Colonic mucosa (tissue), 4 donors: ENCODE measurements at regions not wholly inside any gene's neighbourhood (a gene's known extent, or its start where the extent isn't known, plus 50 kb on each side); places are given as distances from the start of the nearest gene placed in this dataset.

Experiments used
- DNase-seq: peaks from one replicate; pipeline ENCODE4 v3.0.0-alpha.2; 2020
- H3K27ac ChIP-seq: fragments of 200-600 bp; one replicate; pipeline ENCODE4 v1.8.0; 2021
- H3K27me3 ChIP-seq: fragments of 200-600 bp; one replicate; pipeline ENCODE4 v1.8.0; 2021
- H3K36me3 ChIP-seq: fragments of 200-600 bp; one replicate; pipeline ENCODE4 v1.8.0; 2021
- H3K4me1 ChIP-seq: fragments of 200-600 bp; one replicate; pipeline ENCODE4 v1.8.0; 2021; ENCODE audit warnings: mild to moderate bottlenecking
- H3K4me3 ChIP-seq: fragments of 200-600 bp; one replicate; pipeline ENCODE4 v1.8.0; 2021
- H3K9ac ChIP-seq, 2 donors: one replicate each; pipeline ENCODE4 v1.7.0; 2013; ENCODE audit warnings: control low read depth in 2 of 2, low read depth in 2 of 2, low read length in 2 of 2
- H3K9me3 ChIP-seq: fragments of 200-600 bp; one replicate; pipeline ENCODE4 v1.8.0; 2021
- intact Hi-C: fragments of 100-400 bp; cut with DNase I; formaldehyde crosslinking; loops from one replicate; pipeline ENCODE4 v1.14.1; 2022
- TF ChIP-seq, protein P1 (sequence below): fragments of 200-600 bp; IDR thresholded peaks from one replicate; pipeline ENCODE4 v1.8.0; 2022; ENCODE audit warnings: antibody characterized with exemption, mild to moderate bottlenecking
- donor health status: healthy.
- donor health status: DM: no; HTN: no; CAD: no.
- donor health status: DM: no; HTN: no; CAD: no.

DNA sequence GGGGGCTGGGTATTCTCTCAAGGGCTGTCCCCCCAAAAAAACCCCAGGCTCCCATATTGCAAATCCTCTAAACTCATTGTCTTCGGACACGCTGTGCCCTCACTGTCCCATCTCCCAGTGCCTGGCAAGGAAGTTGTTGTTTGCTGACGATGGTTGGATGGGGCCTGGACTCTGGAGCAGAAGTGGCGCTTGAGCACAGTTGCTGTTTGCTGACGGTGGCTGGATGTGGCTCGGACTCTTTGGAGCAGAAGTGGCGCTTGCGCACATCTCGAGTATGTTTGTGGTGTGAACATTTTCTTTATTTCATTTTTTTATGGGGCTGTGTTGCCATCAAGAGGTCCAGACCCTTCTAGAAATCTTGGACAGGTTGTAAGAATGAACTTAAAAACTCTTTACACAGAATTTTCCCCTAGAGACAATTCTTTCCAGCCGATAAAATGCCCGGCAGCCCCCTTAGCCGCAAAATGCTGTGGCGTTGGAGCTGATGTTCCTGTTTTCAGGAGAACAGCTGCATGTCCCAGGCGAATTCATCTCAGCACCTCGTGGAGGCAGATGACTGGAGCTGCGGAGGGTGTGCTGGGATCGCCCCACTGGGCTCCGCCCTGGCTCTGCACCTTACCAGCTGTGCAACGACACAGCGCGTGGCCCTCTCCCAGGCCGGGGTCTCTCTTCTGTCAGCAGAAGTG lies 1167.4 kb downstream of the BRD1 start:
- H3K27ac ChIP-seq: no peak overlapping the region
- no peak for DNase-seq
- TF ChIP-seq, protein P1, sequence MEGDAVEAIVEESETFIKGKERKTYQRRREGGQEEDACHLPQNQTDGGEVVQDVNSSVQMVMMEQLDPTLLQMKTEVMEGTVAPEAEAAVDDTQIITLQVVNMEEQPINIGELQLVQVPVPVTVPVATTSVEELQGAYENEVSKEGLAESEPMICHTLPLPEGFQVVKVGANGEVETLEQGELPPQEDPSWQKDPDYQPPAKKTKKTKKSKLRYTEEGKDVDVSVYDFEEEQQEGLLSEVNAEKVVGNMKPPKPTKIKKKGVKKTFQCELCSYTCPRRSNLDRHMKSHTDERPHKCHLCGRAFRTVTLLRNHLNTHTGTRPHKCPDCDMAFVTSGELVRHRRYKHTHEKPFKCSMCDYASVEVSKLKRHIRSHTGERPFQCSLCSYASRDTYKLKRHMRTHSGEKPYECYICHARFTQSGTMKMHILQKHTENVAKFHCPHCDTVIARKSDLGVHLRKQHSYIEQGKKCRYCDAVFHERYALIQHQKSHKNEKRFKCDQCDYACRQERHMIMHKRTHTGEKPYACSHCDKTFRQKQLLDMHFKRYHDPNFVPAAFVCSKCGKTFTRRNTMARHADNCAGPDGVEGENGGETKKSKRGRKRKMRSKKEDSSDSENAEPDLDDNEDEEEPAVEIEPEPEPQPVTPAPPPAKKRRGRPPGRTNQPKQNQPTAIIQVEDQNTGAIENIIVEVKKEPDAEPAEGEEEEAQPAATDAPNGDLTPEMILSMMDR: no peak
- no peaks in the 10 kb centered on the region for H3K36me3 ChIP-seq
- intact Hi-C loops: no loop called here
- no peak overlapping the region for H3K9ac ChIP-seq
- H3K4me3 ChIP-seq: no peak overlapping the region
- no peaks in the 10 kb centered on the region for H3K9me3 ChIP-seq
- no peaks in the 10 kb centered on the region for H3K27me3 ChIP-seq
- no peaks in the 10 kb centered on the region for H3K4me1 ChIP-seq

DNA sequence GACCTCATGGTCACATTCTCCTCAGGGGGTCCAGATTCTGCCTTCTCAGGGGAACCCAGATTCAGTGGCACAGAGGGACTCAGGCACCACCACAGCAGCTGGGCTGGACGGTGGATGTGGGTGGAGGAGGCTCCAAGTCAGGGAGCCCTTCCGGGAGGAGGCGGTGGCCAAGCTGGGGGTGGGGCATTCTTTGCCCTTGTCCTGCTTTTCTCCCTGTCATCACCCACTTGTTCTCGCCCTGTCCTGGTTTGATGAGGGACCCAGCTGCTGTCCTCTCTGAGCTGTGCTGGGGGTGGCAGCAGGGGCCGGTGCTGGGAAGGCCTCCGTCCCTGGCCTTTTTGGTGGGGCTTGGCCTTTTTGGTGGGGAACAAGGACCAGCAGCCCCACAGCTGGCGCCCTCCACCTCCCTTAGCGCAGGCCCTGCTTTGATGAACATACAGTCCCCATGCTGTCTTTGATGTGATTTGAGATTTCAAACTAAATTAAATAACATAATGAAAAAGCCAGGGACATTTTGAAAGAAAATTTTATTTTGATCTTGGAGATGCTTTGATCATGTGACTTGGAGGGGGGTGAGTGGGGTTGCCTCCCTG lies 1168.2 kb downstream of the BRD1 start:
- H3K27ac ChIP-seq: no peak overlapping the region
- no peak overlapping the region for H3K9ac ChIP-seq
- intact Hi-C loops: no loop called here
- H3K27me3 ChIP-seq: no peaks in the 10 kb centered on the region
- TF ChIP-seq, protein P1: no peak
- no peaks in the 10 kb centered on the region for H3K36me3 ChIP-seq
- H3K4me3 ChIP-seq: no peak overlapping the region
- no peaks in the 10 kb centered on the region for H3K4me1 ChIP-seq
- no peak for DNase-seq
- H3K9me3 ChIP-seq: no peaks in the 10 kb centered on the region

- TF ChIP-seq, protein P1: no peak
- Histone ChIP-seq H3K9me3 (no peaks in the 10 kb centered on the region), H3K36me3 (no peaks in the 10 kb centered on the region), H3K9ac (no peak overlapping the region), H3K4me3 (no peak overlapping the region), H3K27ac (no peak overlapping the region), H3K27me3 (no peaks in the 10 kb centered on the region), H3K4me1 (no peaks in the 10 kb centered on the region)
- no peak for DNase-seq
- intact Hi-C loops: no loop called here
Observed at GRCh38 chr22:48658871-48659270, 1168.8 kb downstream of the BRD1 start.

DNA sequence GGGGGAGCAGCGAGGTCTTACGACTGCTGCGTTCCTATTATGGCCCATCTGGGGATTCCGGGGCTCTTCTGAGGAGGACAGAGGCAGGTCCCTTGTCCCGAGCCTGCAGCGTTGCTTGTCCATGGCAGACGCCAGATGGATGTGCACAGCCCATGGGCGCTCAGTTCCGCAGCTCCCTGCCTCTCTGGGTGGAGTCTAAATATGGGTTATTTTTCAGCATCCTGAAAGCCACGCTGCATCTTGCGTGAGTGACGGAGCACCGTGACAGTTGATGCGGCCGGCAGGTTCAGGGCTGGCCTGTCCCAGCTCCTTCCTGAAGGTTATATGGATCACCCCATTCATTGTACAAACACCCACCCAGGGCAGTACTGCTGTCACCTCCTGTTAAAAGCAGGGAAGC lies 1169.4 kb downstream of the BRD1 start:
- TF ChIP-seq, protein P1: no peak
- DNase-seq: no peak
- H3K36me3 ChIP-seq: no peaks in the 10 kb centered on the region
- no peak overlapping the region for H3K27ac ChIP-seq
- no peak overlapping the region for H3K4me3 ChIP-seq
- no peak overlapping the region for H3K9ac ChIP-seq
- no peaks in the 10 kb centered on the region for H3K4me1 ChIP-seq
- H3K27me3 ChIP-seq: no peaks in the 10 kb centered on the region
- H3K9me3 ChIP-seq: no peaks in the 10 kb centered on the region
- intact Hi-C loops: no loop called here

DNA sequence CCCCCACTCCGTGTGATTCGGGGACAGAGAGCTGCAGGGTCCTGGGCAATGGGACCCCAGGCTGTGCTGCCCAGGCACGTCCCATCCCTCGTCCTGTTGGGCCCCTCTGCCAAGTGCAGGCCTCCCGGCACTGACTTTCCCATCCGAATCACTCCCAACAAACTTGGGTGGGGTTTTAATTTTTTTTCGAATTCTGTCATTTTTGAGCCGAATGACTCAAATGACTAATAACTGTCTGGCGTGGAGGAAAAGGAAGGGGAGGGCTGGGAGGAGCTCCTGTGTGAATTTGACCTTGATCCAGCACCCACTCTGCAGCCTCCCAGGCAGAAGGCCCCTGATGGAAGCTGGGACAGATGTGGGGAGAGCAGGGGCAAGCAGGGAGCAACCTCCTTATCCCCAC lies 1173.2 kb downstream of the BRD1 start:
- no peaks in the 10 kb centered on the region for H3K4me1 ChIP-seq
- intact Hi-C loops: no loop called here
- no peak for DNase-seq
- no peak overlapping the region for H3K4me3 ChIP-seq
- TF ChIP-seq, protein P1: no peak
- no peaks in the 10 kb centered on the region for H3K36me3 ChIP-seq
- no peak overlapping the region for H3K9ac ChIP-seq
- no peak overlapping the region for H3K27ac ChIP-seq
- no peaks in the 10 kb centered on the region for H3K27me3 ChIP-seq
- H3K9me3 ChIP-seq: no peaks in the 10 kb centered on the region
